ENCODE measurements at regions not wholly inside any gene's neighbourhood (a gene's known extent, or its start where the extent isn't known, plus 50 kb on each side); places are given as distances from the start of the nearest gene placed in this dataset.

GRCh38 chr7:30221764-30222163 lies 62.6 kb upstream of the ZNRF2 start:
- DNase-seq = no peak
- peaks cover 16% of the 10 kb centered on the region for H3K4me1 ChIP-seq (ENCODE audit: low read length)
- no peaks in the 10 kb centered on the region for H3K36me3 ChIP-seq (replicated peaks; ENCODE audit: insufficient read depth, low read length)
- H3K4me3 ChIP-seq (ENCODE audit: low read length) = no peak overlapping the region
- TF ChIP-seq EZH2phosphoT487 (IDR thresholded peaks at IDR 0.05; ENCODE audit: low read length) (no peak), EZH2 (optimal IDR thresholded peaks at IDR 0.05; ENCODE audit: low read depth, low read length) (no peak)
- TF ChIP-seq, protein P1, sequence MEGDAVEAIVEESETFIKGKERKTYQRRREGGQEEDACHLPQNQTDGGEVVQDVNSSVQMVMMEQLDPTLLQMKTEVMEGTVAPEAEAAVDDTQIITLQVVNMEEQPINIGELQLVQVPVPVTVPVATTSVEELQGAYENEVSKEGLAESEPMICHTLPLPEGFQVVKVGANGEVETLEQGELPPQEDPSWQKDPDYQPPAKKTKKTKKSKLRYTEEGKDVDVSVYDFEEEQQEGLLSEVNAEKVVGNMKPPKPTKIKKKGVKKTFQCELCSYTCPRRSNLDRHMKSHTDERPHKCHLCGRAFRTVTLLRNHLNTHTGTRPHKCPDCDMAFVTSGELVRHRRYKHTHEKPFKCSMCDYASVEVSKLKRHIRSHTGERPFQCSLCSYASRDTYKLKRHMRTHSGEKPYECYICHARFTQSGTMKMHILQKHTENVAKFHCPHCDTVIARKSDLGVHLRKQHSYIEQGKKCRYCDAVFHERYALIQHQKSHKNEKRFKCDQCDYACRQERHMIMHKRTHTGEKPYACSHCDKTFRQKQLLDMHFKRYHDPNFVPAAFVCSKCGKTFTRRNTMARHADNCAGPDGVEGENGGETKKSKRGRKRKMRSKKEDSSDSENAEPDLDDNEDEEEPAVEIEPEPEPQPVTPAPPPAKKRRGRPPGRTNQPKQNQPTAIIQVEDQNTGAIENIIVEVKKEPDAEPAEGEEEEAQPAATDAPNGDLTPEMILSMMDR (IDR thresholded peaks at IDR 0.05; ENCODE audit: low read length) = no peak
- no peaks in the 10 kb centered on the region for H3K79me2 ChIP-seq (ENCODE audit: low read length)
- H3K27ac ChIP-seq (ENCODE audit: low read length) = no peak overlapping the region
- H3K27me3 ChIP-seq (replicated peaks; ENCODE audit: insufficient read depth, low read length) = no peaks in the 10 kb centered on the region
- H3K9me2 ChIP-seq (replicated peaks; ENCODE audit: insufficient read depth, low read length) = no peaks in the 10 kb centered on the region
- H4K20me1 ChIP-seq (ENCODE audit: insufficient read depth, low read length) = no peaks in the 10 kb centered on the region
- H3K9me3 ChIP-seq (replicated peaks; ENCODE audit: insufficient read depth, low read length) = no peaks in the 10 kb centered on the region
- peaks cover 13% of the 10 kb centered on the region; the same call in 1 of the 2 replicates for H3F3A ChIP-seq (ENCODE audit: insufficient read depth, low read length)
- no peak overlapping the region for H3K4me2 ChIP-seq (ENCODE audit: low read depth, low read length)
- no peak overlapping the region for H3K9ac ChIP-seq (ENCODE audit: low read length)
- H2AFZ ChIP-seq (ENCODE audit: low read length) = no peak overlapping the region

DNA sequence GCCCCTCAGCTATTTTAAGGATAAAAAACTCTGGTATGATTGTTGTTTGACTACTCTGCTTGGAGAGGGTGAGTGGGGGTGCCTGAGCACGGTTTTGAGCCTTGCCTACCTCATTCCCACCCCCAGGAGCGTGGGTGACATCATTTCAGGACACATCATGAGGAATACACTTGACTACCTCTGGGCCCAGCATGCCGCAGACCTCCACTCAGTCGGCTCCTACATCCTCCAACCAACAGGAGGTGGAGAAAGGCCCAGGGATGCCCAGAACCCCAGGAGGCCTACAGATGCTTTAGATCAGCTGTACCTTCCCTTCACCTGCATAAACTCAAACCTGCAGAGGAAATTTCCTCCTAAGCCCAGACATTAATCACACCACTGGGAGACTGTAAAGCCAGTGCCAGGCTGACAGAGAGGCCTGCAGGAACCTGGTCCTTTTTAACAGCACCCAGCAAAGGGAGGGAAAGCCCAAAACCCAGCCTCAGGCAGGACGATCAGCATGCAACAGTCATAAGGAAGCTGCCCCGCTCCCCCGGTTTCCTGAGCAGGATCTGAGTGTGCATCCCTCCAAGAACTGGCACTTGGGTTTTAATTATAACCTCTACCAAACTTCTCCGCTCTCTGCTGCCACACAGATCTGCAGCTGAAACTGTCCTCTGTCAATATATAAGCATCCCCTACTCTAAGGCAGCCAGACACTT lies 61.7 kb upstream of the ZNRF2 start:
- Histone ChIP-seq H3K4me1 (ENCODE audit: low read length) (peaks cover 16% of the 10 kb centered on the region), H3K9me2 (replicated peaks; ENCODE audit: insufficient read depth, low read length) (no peaks in the 10 kb centered on the region), H3K9ac (ENCODE audit: low read length) (no peak overlapping the region), H3F3A (ENCODE audit: insufficient read depth, low read length) (peaks cover 13% of the 10 kb centered on the region; the same call in 1 of the 2 replicates), H3K36me3 (replicated peaks; ENCODE audit: insufficient read depth, low read length) (no peaks in the 10 kb centered on the region), H4K20me1 (ENCODE audit: insufficient read depth, low read length) (no peaks in the 10 kb centered on the region), H3K4me2 (ENCODE audit: low read depth, low read length) (no peak overlapping the region), H3K4me3 (ENCODE audit: low read length) (no peak overlapping the region), H3K9me3 (replicated peaks; ENCODE audit: insufficient read depth, low read length) (no peaks in the 10 kb centered on the region), H3K27me3 (replicated peaks; ENCODE audit: insufficient read depth, low read length) (no peaks in the 10 kb centered on the region), H2AFZ (ENCODE audit: low read length) (no peak overlapping the region), H3K79me2 (ENCODE audit: low read length) (no peaks in the 10 kb centered on the region), H3K27ac (ENCODE audit: low read length) (no peak overlapping the region)
- TF ChIP-seq, protein P1 (IDR thresholded peaks at IDR 0.05; ENCODE audit: low read length) = no peak
- no peak for TF ChIP-seq EZH2 (optimal IDR thresholded peaks at IDR 0.05; ENCODE audit: low read depth, low read length)
- TF ChIP-seq EZH2phosphoT487 (IDR thresholded peaks at IDR 0.05; ENCODE audit: low read length) = no peak
- DNase-seq = no peak

- Histone ChIP-seq H3K9ac (ENCODE audit: low read length) (no peak overlapping the region), H3K27ac (ENCODE audit: low read length) (no peak overlapping the region), H3K79me2 (ENCODE audit: low read length) (no peaks in the 10 kb centered on the region), H3F3A (ENCODE audit: insufficient read depth, low read length) (peaks cover 13% of the 10 kb centered on the region; the same call in 1 of the 2 replicates), H4K20me1 (ENCODE audit: insufficient read depth, low read length) (no peaks in the 10 kb centered on the region), H3K4me2 (ENCODE audit: low read depth, low read length) (no peak overlapping the region), H3K4me1 (ENCODE audit: low read length) (peaks cover 16% of the 10 kb centered on the region), H3K36me3 (replicated peaks; ENCODE audit: insufficient read depth, low read length) (no peaks in the 10 kb centered on the region), H2AFZ (ENCODE audit: low read length) (no peak overlapping the region), H3K27me3 (replicated peaks; ENCODE audit: insufficient read depth, low read length) (no peaks in the 10 kb centered on the region), H3K9me2 (replicated peaks; ENCODE audit: insufficient read depth, low read length) (no peaks in the 10 kb centered on the region), H3K9me3 (replicated peaks; ENCODE audit: insufficient read depth, low read length) (no peaks in the 10 kb centered on the region), H3K4me3 (ENCODE audit: low read length) (no peak overlapping the region)
- TF ChIP-seq EZH2 (optimal IDR thresholded peaks at IDR 0.05; ENCODE audit: low read depth, low read length) = no peak
- TF ChIP-seq, protein P1 (IDR thresholded peaks at IDR 0.05; ENCODE audit: low read length) = no peak
- no peak for TF ChIP-seq EZH2phosphoT487 (IDR thresholded peaks at IDR 0.05; ENCODE audit: low read length)
- DNase-seq = no peak
These were observed 60.5 kb upstream of the ZNRF2 start for GRCh38 chr7:30223896-30224295.

Data from MM.1S (cell line).